Tibial nerve (tissue), 4 donors: ENCODE measurements at regions not wholly inside any gene's neighbourhood (a gene's known extent, or its start where the extent isn't known, plus 50 kb on each side); places are given as distances from the start of the nearest gene placed in this dataset.
"Not testable (repeated sequence)": the region's sequence is repeated elsewhere in the genome, so short reads cannot be mapped to it uniquely, and the experiment has no call there.

Source experiments
- DNase-seq, 2 donors: peaks; one replicate each; pipeline ENCODE4 v3.0.0-alpha.2; 2019; ENCODE audit warnings: low spot score in 2 of 2
- H3K27ac ChIP-seq, 4 donors: fragments of 200-600 bp; sonication (generic) in 3 of 4; one replicate each; pipeline ENCODE4 v1.5.1; 2017 to 2019; ENCODE audit warnings: mild to moderate bottlenecking in 1 of 4
- H3K27me3 ChIP-seq, 2 donors: fragments of 200-600 bp; sonication (generic) in 1 of 2; one replicate each; pipeline versions ENCODE4 v1.5.1 to v1.6.0; 2017 to 2019
- H3K36me3 ChIP-seq, 3 donors: fragments of 200-600 bp; sonication (generic); one replicate each; pipeline ENCODE4 v1.5.1; 2018 to 2019
- H3K4me1 ChIP-seq, 4 donors: fragments of 200-600 bp; sonication (generic) in 3 of 4; one replicate each; pipeline ENCODE4 v1.5.1; 2017 to 2019
- H3K4me3 ChIP-seq, 4 donors: fragments of 200-600 bp; sonication (generic) in 3 of 4; one replicate each; pipeline ENCODE4 v1.5.1; 2017 to 2019; ENCODE audit warnings: mild to moderate bottlenecking in 1 of 4, moderate library complexity in 1 of 4
- H3K9me3 ChIP-seq, 4 donors: fragments of 200-600 bp; sonication (generic) in 3 of 4; one replicate each; pipeline ENCODE4 v1.5.1; 2017 to 2019
- EP300 ChIP-seq, 2 donors: sonication (generic); formaldehyde crosslinking; IDR thresholded peaks; one replicate each; pipeline ENCODE4 v1.6.1; 2017; ENCODE audit warnings: antibody characterized with exemption in 2 of 2, mild to moderate bottlenecking in 1 of 2
- POLR2A ChIP-seq, 2 donors: fragments of 450-650 bp; IDR thresholded peaks; one replicate each; pipeline ENCODE4 v1.6.1; 2017; ENCODE audit warnings: antibody characterized with exemption in 2 of 2, mild to moderate bottlenecking in 2 of 2, moderate library complexity in 2 of 2
- WGBS, 2 donors: methylation state at CpG; one replicate each; pipeline ENCODE4 v1.1.5; 2018; 5-methylcytosine and 5-hydroxymethylcytosine counted together
- TF ChIP-seq, protein P1 (sequence below), 5 experiments: fragments of 200-600 bp in 3 of 5; fragments of 450-650 bp in 2 of 5; sonication (generic) in 3 of 5; IDR thresholded peaks; one replicate each; pipeline ENCODE4 v1.5.1; 2016 to 2019; ENCODE audit warnings: antibody characterized with exemption in 5 of 5, mild to moderate bottlenecking in 3 of 5, moderate library complexity in 2 of 5

GRCh38 chr5:105872569-105873270, 1798.0 kb downstream of the EFNA5 start:
- 86 to 96% methylated on average over 15 of the region's 15 CpGs for WGBS, 2 donors
- no peak for TF ChIP-seq EP300 (IDR thresholded peaks at IDR 0.05)
- no peak for TF ChIP-seq POLR2A (IDR thresholded peaks at IDR 0.05)
- TF ChIP-seq, protein P1, sequence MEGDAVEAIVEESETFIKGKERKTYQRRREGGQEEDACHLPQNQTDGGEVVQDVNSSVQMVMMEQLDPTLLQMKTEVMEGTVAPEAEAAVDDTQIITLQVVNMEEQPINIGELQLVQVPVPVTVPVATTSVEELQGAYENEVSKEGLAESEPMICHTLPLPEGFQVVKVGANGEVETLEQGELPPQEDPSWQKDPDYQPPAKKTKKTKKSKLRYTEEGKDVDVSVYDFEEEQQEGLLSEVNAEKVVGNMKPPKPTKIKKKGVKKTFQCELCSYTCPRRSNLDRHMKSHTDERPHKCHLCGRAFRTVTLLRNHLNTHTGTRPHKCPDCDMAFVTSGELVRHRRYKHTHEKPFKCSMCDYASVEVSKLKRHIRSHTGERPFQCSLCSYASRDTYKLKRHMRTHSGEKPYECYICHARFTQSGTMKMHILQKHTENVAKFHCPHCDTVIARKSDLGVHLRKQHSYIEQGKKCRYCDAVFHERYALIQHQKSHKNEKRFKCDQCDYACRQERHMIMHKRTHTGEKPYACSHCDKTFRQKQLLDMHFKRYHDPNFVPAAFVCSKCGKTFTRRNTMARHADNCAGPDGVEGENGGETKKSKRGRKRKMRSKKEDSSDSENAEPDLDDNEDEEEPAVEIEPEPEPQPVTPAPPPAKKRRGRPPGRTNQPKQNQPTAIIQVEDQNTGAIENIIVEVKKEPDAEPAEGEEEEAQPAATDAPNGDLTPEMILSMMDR (IDR thresholded peaks at IDR 0.05): no peak
- no peak for DNase-seq
- Histone ChIP-seq H3K27me3 (no peaks in the 10 kb centered on the region), H3K4me1 (no peaks in the 10 kb centered on the region), H3K9me3 (peaks cover 0 to 7% (median 0%) of the 10 kb centered on the region in 4 donors), H3K4me3 (no peak overlapping the region), H3K27ac (no peak overlapping the region), H3K36me3 (no peaks in the 10 kb centered on the region)

DNA sequence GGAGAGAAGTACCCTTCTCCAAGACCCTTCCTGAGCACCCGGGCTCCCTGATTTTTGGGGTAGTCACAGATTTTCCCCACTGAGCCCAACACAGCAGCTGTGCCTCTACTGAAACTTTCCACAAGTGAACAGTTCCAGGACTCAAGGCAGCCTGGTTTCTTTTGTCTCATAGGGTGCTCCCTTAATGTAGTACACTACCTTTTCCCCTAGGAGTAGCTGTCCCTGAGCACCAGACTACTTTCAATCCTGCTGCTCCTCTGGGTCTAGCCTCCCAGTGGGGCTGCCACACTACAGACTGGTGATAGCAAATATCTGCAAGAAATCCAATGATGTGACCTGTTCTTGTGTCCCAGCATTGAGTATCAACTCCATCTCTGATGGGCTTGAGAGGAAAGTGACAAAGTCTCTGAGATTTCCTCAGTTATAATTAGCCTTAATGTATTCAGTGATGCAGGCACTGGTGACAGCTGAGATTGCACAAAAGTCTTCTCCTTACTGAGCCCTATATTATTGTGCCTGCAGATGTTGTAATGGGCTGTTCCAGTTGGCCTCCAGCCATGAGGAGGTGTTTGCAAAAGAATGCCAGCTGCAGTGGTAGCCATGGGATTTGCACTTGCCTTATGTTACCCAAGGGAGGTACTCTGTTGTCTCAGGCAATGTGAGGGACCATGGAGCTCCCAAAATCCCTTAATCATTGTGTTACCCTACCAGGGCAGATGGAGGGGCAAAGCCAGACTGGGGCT, 1802.5 kb downstream of the EFNA5 start:
- 100% methylated on average over 1 of the region's 1 CpG for WGBS, 2 donors
- DNase-seq: no peak
- TF ChIP-seq EP300 (IDR thresholded peaks at IDR 0.05) (no peak), POLR2A (IDR thresholded peaks at IDR 0.05) (no peak)
- TF ChIP-seq, protein P1 (IDR thresholded peaks at IDR 0.05): no peak
- Histone ChIP-seq H3K27ac (no peak overlapping the region), H3K27me3 (no peaks in the 10 kb centered on the region), H3K4me3 (no peak overlapping the region), H3K4me1 (no peaks in the 10 kb centered on the region), H3K36me3 (no peaks in the 10 kb centered on the region), H3K9me3 (peaks cover 0 to 26% (median 0%) of the 10 kb centered on the region in 4 donors)

GRCh38 chr5:105865834-105866233, 1804.9 kb downstream of the EFNA5 start:
- Histone ChIP-seq H3K36me3 (no peaks in the 10 kb centered on the region), H3K27me3 (no peaks in the 10 kb centered on the region), H3K4me1 (no peaks in the 10 kb centered on the region), H3K27ac (no peak overlapping the region), H3K4me3 (no peak overlapping the region), H3K9me3 (peaks cover 0 to 26% (median 0%) of the 10 kb centered on the region in 4 donors)
- WGBS, 2 donors: 93 to 97% methylated on average over 1 of the region's 1 CpG
- no peak for TF ChIP-seq EP300 (IDR thresholded peaks at IDR 0.05)
- DNase-seq: no peak

- not testable (repeated sequence) for H3K4me3 ChIP-seq, H3K4me1 ChIP-seq, H3K9me3 ChIP-seq, H3K27ac ChIP-seq, H3K27me3 ChIP-seq, DNase-seq, H3K36me3 ChIP-seq
- 97 to 99% methylated on average over 11 to 21 of the region's 33 CpGs for WGBS, 2 donors
These were observed 1811.4 kb downstream of the EFNA5 start for GRCh38 chr5:105859350-105859749.

DNA sequence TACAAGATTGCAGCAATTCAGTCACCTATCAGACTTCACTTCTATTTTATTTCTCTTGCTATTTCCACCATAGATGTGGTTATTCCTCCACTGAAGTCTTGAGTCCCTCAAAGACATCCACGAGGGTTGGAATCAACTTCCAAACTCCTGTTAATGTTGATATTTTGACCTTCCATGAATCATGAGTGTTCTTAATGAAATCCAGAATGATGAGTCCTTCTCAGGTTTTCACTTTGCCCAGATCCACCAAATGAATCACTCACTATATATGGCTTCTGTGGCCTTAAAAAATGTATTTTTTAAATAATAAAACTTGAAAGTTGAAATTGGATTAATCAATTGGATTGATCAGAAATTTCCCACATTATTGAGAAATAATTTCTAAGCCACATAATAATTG, 1821.0 kb downstream of the EFNA5 start:
- TF ChIP-seq, protein P1 (IDR thresholded peaks at IDR 0.05): no peak
- TF ChIP-seq POLR2A (IDR thresholded peaks at IDR 0.05) (no peak), EP300 (IDR thresholded peaks at IDR 0.05) (no peak)
- no peaks in the 10 kb centered on the region for H3K4me1 ChIP-seq
- WGBS, 2 donors: 53 to 63% methylated on average over 1 of the region's 1 CpG
- no peak for DNase-seq
- H3K4me3 ChIP-seq: no peak overlapping the region
- no peaks in the 10 kb centered on the region for H3K27me3 ChIP-seq
- no peaks in the 10 kb centered on the region for H3K36me3 ChIP-seq
- no peak overlapping the region for H3K27ac ChIP-seq
- H3K9me3 ChIP-seq: no peaks in the 10 kb centered on the region

GRCh38 chr5:105840800-105841199, 1829.9 kb downstream of the EFNA5 start:
- Histone ChIP-seq H3K4me3 (no peak overlapping the region), H3K36me3 (no peaks in the 10 kb centered on the region), H3K4me1 (peaks cover 0 to 7% (median 0%) of the 10 kb centered on the region in 4 donors), H3K9me3 (no peaks in the 10 kb centered on the region), H3K27me3 (no peaks in the 10 kb centered on the region), H3K27ac (no peak overlapping the region)
- no peak for TF ChIP-seq EP300 (IDR thresholded peaks at IDR 0.05)
- no peak for TF ChIP-seq POLR2A (IDR thresholded peaks at IDR 0.05)
- TF ChIP-seq, protein P1 (IDR thresholded peaks at IDR 0.05): no peak
- no peak for DNase-seq
- WGBS, 2 donors: 67 to 71% methylated on average over 3 of the region's 3 CpGs
